Sigmoid colon (tissue), 4 donors: ENCODE measurements at regions not wholly inside any gene's neighbourhood (a gene's known extent, or its start where the extent isn't known, plus 50 kb on each side); places are given as distances from the start of the nearest gene placed in this dataset.

Experiments
- CTCF ChIP-seq, 4 experiments: fragments of 450-650 bp in 3 of 4; fragments of 200-600 bp in 1 of 4; IDR thresholded peaks; one replicate each; pipeline ENCODE4 v1.5.1; 2016 to 2019; ENCODE audit warnings: antibody characterized with exemption in 4 of 4, mild to moderate bottlenecking in 3 of 4, moderate library complexity in 2 of 4
- EP300 ChIP-seq, 4 donors: sonication (generic); formaldehyde crosslinking; IDR thresholded peaks; one replicate each; pipeline ENCODE4 v1.6.1; 2017; ENCODE audit warnings: antibody characterized with exemption in 4 of 4
- POLR2A ChIP-seq, 2 donors: fragments of 450-650 bp; IDR thresholded peaks; one replicate each; pipeline ENCODE4 v1.6.1; 2016; ENCODE audit warnings: antibody characterized with exemption in 2 of 2, mild to moderate bottlenecking in 2 of 2, moderate library complexity in 2 of 2
- POLR2AphosphoS5 ChIP-seq, 4 donors: sonication (generic); formaldehyde crosslinking; IDR thresholded peaks; one replicate each; pipeline ENCODE4 v1.6.1; 2017; ENCODE audit warnings: antibody characterized with exemption in 4 of 4

- TF ChIP-seq CTCF (IDR thresholded peaks at IDR 0.05) (no peak), POLR2AphosphoS5 (IDR thresholded peaks at IDR 0.05) (no peak), POLR2A (IDR thresholded peaks at IDR 0.05) (no peak), EP300 (IDR thresholded peaks at IDR 0.05) (no peak)
Observed at GRCh38 chr12:28025821-28026505, 53.4 kb upstream of the PTHLH start.
